Lower leg skin (tissue), 3 donors: ENCODE measurements at regions not wholly inside any gene's neighbourhood (a gene's known extent, or its start where the extent isn't known, plus 50 kb on each side); places are given as distances from the start of the nearest gene placed in this dataset.

Experiments used
- CTCF ChIP-seq, 3 donors: fragments of 450-650 bp; IDR thresholded peaks; one replicate each; pipeline ENCODE4 v1.5.1; 2016; ENCODE audit warnings: antibody characterized with exemption in 3 of 3, mild to moderate bottlenecking in 3 of 3, moderate library complexity in 2 of 3
- POLR2A ChIP-seq, 2 donors: fragments of 450-650 bp; IDR thresholded peaks; one replicate each; pipeline ENCODE4 v1.6.1; 2016 to 2017; ENCODE audit warnings: antibody characterized with exemption in 2 of 2, mild to moderate bottlenecking in 1 of 2, moderate library complexity in 1 of 2

GRCh38 chr22:22784249-22785039 lies 103.2 kb upstream of the IGLL5 start:
- no peak for TF ChIP-seq CTCF (IDR thresholded peaks at IDR 0.05)
- no peak for TF ChIP-seq POLR2A (IDR thresholded peaks at IDR 0.05)
